K562 (cell line): ENCODE measurements at regions not wholly inside any gene's neighbourhood (a gene's known extent, or its start where the extent isn't known, plus 50 kb on each side); places are given as distances from the start of the nearest gene placed in this dataset.

ENCODE experiments used
- ATAC-seq: fragments of 200-7000 bp; cut with Tn5 transposase; 3 replicates; pipeline ENCODE4 v1.9.1; 2020; ENCODE audit warnings: moderate library complexity
- BruUV-seq: library from RNA; stranded (reverse); fragments of 400-500 nt; replicated peaks from 2 replicates; lab custom pipeline; 2021; lab: Mats Ljungman, UMichigan
- CTCF ChIA-PET: fragments of 300-600 bp; formaldehyde crosslinking; extraction: SDS; loops from one replicate; lab custom pipeline; 2021; ENCODE audit warnings: low intra/inter-chr PET ratio; lab: Yijun Ruan, JAX
- POLR2A ChIA-PET: fragments of 300-600, 350-650 bp; sonication (Branson Sonifier 250); formaldehyde crosslinking; extraction: SDS; loops from one replicate; lab custom pipeline; 2021; ENCODE audit warnings: antibody characterized with exemption, inconsistent platforms; lab: Yijun Ruan, JAX
- DNase-seq, 4 experiments: peaks; one replicate each; pipeline versions ENCODE4 v3.0.0 to v3.0.0-alpha.2; 2011 to 2018; ENCODE audit warnings: low spot score in 3 of 4, mixed read lengths in 3 of 4; ENCODE audit errors: extremely low read depth in 1 of 4
- FAIRE-seq: peaks from 2 replicates; lab custom pipeline; 2011; peaks lifted over from hg19 to GRCh38; lab: Jason Lieb, UNC
- H2AFZ ChIP-seq: 2 replicates; pipeline ENCODE4 v1.6.0; 2011; ENCODE audit warnings: low read depth, low read length, control low read depth, inconsistent platforms
- H3K27ac ChIP-seq: fragments of 200-600 bp; 3 replicates; pipeline ENCODE4 v1.8.0; 2011; ENCODE audit warnings: low read depth, mild to moderate bottlenecking, control low read depth, inconsistent platforms, low read length, moderate library complexity, mixed read lengths; ENCODE audit errors: extremely low read depth
- H3K27me3 ChIP-seq, 2 experiments: fragments of 300-600 bp in 1 of 2; 2 replicates in 1 of 2; 3 replicates in 1 of 2; pipeline versions ENCODE4 v1.6.0 to v1.8.0; 2011; ENCODE audit warnings: inconsistent platforms in 2 of 2, low read length in 2 of 2, mild to moderate bottlenecking in 1 of 2, mixed read lengths in 1 of 2, moderate library complexity in 1 of 2; ENCODE audit not compliant: control insufficient read depth in 2 of 2, insufficient read depth in 2 of 2
- H3K36me3 ChIP-seq: fragments of 300-600 bp; 3 replicates; pipeline ENCODE4 v1.8.0; 2011; ENCODE audit warnings: mild to moderate bottlenecking, low read length, inconsistent platforms; ENCODE audit not compliant: control insufficient read depth, insufficient read depth
- H3K4me1 ChIP-seq, 2 experiments: fragments of 200-600 bp in 1 of 2; replicated peaks in 1 of 2; 2 replicates in 1 of 2; 3 replicates in 1 of 2; pipeline versions ENCODE4 v1.5.1 to v1.8.0; 2011; ENCODE audit warnings: inconsistent platforms in 2 of 2, low read length in 2 of 2, mild to moderate bottlenecking in 1 of 2, mixed read lengths in 1 of 2, moderate library complexity in 1 of 2; ENCODE audit not compliant: control insufficient read depth in 2 of 2, insufficient read depth in 2 of 2
- H3K4me2 ChIP-seq: 2 replicates; pipeline ENCODE4 v1.6.1; 2011; ENCODE audit warnings: low read length, control low read depth, inconsistent platforms, mixed read lengths; ENCODE audit not compliant: insufficient read depth
- H3K4me3 ChIP-seq: fragments of 200-600 bp; sonication (generic), shearing (Covaris generic); 2 replicates; pipeline ENCODE4 v1.5.1; 2016; ENCODE audit warnings: control low read depth, inconsistent platforms
- H3K79me2 ChIP-seq: fragments of 200-600 bp; 3 replicates; pipeline ENCODE4 v1.8.0; 2011; ENCODE audit warnings: low read length, inconsistent platforms; ENCODE audit not compliant: control insufficient read depth, insufficient read depth
- H3K9ac ChIP-seq, 2 experiments: 2 replicates each; pipeline versions ENCODE4 v1.6.0 to v1.6.1; 2011; ENCODE audit warnings: low read depth in 2 of 2, low read length in 2 of 2, control low read depth in 1 of 2, inconsistent platforms in 1 of 2, mild to moderate bottlenecking in 1 of 2, mixed read lengths in 1 of 2; ENCODE audit not compliant: insufficient read depth in 1 of 2
- H3K9me1 ChIP-seq: one replicate; pipeline ENCODE4 v1.6.0; 2011; ENCODE audit warnings: inconsistent platforms, mild to moderate bottlenecking, low read length, moderate library complexity; ENCODE audit not compliant: control insufficient read depth, insufficient read depth
- H3K9me3 ChIP-seq: replicated peaks from 2 replicates; pipeline ENCODE4 v1.5.1; 2011; ENCODE audit warnings: low read depth, low read length, inconsistent platforms; ENCODE audit not compliant: control insufficient read depth, insufficient read depth
- H4K20me1 ChIP-seq: replicated peaks from 2 replicates; pipeline ENCODE4 v1.6.1; 2011; ENCODE audit warnings: low read length, inconsistent platforms, mixed read lengths; ENCODE audit not compliant: control insufficient read depth, insufficient read depth
- DMBX1 ChIP-seq: fragments of 250-450 bp; sonication (Bioruptor Pico); IDR thresholded peaks from 2 replicates; pipeline ENCODE4 v1.8.0; 2022; ENCODE audit warnings: inconsistent platforms, mild to moderate bottlenecking, moderate library complexity, borderline replicate concordance
- DNMT1 ChIP-seq: fragments of 450-650 bp; IDR thresholded peaks from 2 replicates; pipeline ENCODE4 v1.6.1; 2016; ENCODE audit warnings: antibody characterized with exemption, mild to moderate bottlenecking
- HMGN3 ChIP-seq: IDR thresholded peaks from 2 replicates; pipeline ENCODE4 v1.6.1; 2011; ENCODE audit warnings: borderline replicate concordance, low read depth, mild to moderate bottlenecking, mixed read lengths, low read length; ENCODE audit not compliant: insufficient read length; ENCODE audit errors: extremely low read depth
- HSF4 ChIP-seq: fragments of 250-450 bp; sonication (Bioruptor Pico); IDR thresholded peaks from 2 replicates; pipeline ENCODE4 v2.1.2; 2022; ENCODE audit warnings: mild to moderate bottlenecking, moderate library complexity, borderline replicate concordance
- MEF2A ChIP-seq: IDR thresholded peaks from 2 replicates; pipeline ENCODE4 v1.6.1; 2011; ENCODE audit warnings: low read depth, mild to moderate bottlenecking, low read length, moderate library complexity; ENCODE audit not compliant: control insufficient read depth
- ZNF282 ChIP-seq: sonication (generic); formaldehyde crosslinking; IDR thresholded peaks from 2 replicates; pipeline ENCODE4 v1.8.1; 2023; ENCODE audit warnings: missing genetic modification reagents
- ZNF644 ChIP-seq: fragments of 200-800 bp; sonication (Bioruptor generic); IDR thresholded peaks from 2 replicates; pipeline ENCODE4 v1.6.1; 2016; ENCODE audit warnings: low read depth, missing genetic modification characterization, missing compliant biosample characterization
- ZNF77 ChIP-seq: fragments of 250-450 bp; sonication (Bioruptor Pico); IDR thresholded peaks from 2 replicates; pipeline ENCODE4 v1.5.0; 2020
- in situ Hi-C: fragments of 300-500 bp; cut with MboI; formaldehyde crosslinking; loops from 4 replicates; pipeline ENCODE4 v1.15.0; 2018; ENCODE audit warnings: inconsistent platforms, mixed read lengths
- intact Hi-C: fragments of 100-400 bp; cut with micrococcal nuclease; formaldehyde crosslinking; loops from 2 replicates; pipeline ENCODE4 v1.14.2; 2022
- TF ChIP-seq, protein P1 (sequence below), 2 experiments: fragments of 450-650 bp in 1 of 2; sonication (generic) in 1 of 2; formaldehyde crosslinking; conservative IDR thresholded peaks; 2 replicates each; pipeline versions ENCODE4 v1.4.0 to v1.8.1; 2020 to 2022; ENCODE audit warnings: mild to moderate bottlenecking in 1 of 2, missing genetic modification reagents in 1 of 2
- TF ChIP-seq, protein P2 (sequence below): fragments of 250-450 bp; sonication (Bioruptor Pico); IDR thresholded peaks from 2 replicates; pipeline ENCODE4 v1.8.0; 2022; ENCODE audit warnings: moderate library complexity, mild to moderate bottlenecking, inconsistent platforms
- TF ChIP-seq, protein P3 (sequence below): sonication (generic); formaldehyde crosslinking; IDR thresholded peaks from 2 replicates; pipeline ENCODE4 v1.8.0; 2023; ENCODE audit warnings: mild to moderate bottlenecking, missing genetic modification reagents

DNA sequence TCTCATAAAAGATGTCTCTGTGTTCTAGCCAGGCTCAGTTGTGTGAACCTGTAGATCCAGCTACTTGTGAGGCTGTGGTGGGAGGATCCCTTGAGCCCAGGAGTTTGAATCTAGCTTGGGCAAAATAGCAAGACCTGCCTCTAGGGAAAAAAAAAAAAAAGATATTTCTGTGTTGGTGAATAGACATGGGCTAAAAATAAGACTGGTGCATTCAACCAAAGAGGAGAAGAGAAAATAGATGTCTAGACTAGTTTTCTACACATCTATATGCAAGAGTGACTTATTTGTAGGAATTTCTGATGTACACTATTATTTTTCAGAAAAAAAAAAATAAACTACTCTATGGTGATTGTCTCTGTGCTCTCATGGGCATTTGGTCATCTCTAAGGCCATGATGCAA is 555.1 kb downstream of the BCL11A start:
- no peak for DNase-seq
- in situ Hi-C loops (no loop called here), intact Hi-C loops (no loop called here)
- H3K79me2 ChIP-seq = no peaks in the 10 kb centered on the region
- H3K4me2 ChIP-seq = no peak overlapping the region
- no peaks in the 10 kb centered on the region for H4K20me1 ChIP-seq
- H2AFZ ChIP-seq = no peak overlapping the region
- no peak overlapping the region for H3K4me3 ChIP-seq
- no peaks in the 10 kb centered on the region for H3K9me3 ChIP-seq
- CTCF ChIA-PET = no interaction called here
- H3K4me1 ChIP-seq = no peaks in the 10 kb centered on the region
- no TSS peak for BruUV-seq
- no peak for FAIRE-seq
- H3K27ac ChIP-seq = no peak overlapping the region
- no peaks in the 10 kb centered on the region for H3K27me3 ChIP-seq
- no peaks in the 10 kb centered on the region for H3K9me1 ChIP-seq
- H3K9ac ChIP-seq = no peak overlapping the region
- ATAC-seq = no peak
- TF ChIP-seq, protein P1, sequence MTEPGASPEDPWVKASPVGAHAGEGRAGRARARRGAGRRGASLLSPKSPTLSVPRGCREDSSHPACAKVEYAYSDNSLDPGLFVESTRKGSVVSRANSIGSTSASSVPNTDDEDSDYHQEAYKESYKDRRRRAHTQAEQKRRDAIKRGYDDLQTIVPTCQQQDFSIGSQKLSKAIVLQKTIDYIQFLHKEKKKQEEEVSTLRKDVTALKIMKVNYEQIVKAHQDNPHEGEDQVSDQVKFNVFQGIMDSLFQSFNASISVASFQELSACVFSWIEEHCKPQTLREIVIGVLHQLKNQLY (CRISPR knock-in tag; conservative IDR thresholded peaks at IDR 0.05) = no peak
- no peak for TF ChIP-seq DMBX1 (CRISPR knock-in tag)
- no peak for TF ChIP-seq DNMT1
- TF ChIP-seq HMGN3 = no peak
- TF ChIP-seq ZNF77 (CRISPR knock-in tag) = no peak
- TF ChIP-seq HSF4 (CRISPR knock-in tag) = no peak
- TF ChIP-seq MEF2A = no peak
- no peak for TF ChIP-seq ZNF282 (CRISPR knock-in tag)
- TF ChIP-seq, protein P2, sequence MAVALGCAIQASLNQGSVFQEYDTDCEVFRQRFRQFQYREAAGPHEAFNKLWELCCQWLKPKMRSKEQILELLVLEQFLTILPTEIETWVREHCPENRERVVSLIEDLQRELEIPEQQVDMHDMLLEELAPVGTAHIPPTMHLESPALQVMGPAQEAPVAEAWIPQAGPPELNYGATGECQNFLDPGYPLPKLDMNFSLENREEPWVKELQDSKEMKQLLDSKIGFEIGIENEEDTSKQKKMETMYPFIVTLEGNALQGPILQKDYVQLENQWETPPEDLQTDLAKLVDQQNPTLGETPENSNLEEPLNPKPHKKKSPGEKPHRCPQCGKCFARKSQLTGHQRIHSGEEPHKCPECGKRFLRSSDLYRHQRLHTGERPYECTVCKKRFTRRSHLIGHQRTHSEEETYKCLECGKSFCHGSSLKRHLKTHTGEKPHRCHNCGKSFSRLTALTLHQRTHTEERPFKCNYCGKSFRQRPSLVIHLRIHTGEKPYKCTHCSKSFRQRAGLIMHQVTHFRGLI = no peak
- TF ChIP-seq, protein P3, sequence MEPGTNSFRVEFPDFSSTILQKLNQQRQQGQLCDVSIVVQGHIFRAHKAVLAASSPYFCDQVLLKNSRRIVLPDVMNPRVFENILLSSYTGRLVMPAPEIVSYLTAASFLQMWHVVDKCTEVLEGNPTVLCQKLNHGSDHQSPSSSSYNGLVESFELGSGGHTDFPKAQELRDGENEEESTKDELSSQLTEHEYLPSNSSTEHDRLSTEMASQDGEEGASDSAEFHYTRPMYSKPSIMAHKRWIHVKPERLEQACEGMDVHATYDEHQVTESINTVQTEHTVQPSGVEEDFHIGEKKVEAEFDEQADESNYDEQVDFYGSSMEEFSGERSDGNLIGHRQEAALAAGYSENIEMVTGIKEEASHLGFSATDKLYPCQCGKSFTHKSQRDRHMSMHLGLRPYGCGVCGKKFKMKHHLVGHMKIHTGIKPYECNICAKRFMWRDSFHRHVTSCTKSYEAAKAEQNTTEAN (CRISPR knock-in tag) = no peak
- no peak for TF ChIP-seq ZNF644 (tag)
- H3K36me3 ChIP-seq = no peaks in the 10 kb centered on the region
- POLR2A ChIA-PET = no interaction called here
